ENCODE measurements at regions not wholly inside any gene's neighbourhood (a gene's known extent, or its start where the extent isn't known, plus 50 kb on each side); places are given as distances from the start of the nearest gene placed in this dataset.

- 61 to 65% methylated on average over 5 of the region's 5 CpGs for WGBS, 2 donors
- no peak overlapping the region for H3K27ac ChIP-seq
- ATAC-seq: no peak
- DNase-seq: no peak
- no peaks in the 10 kb centered on the region for H3K9me3 ChIP-seq
- peaks cover 10% of the 10 kb centered on the region for H3K4me1 ChIP-seq
- no peaks in the 10 kb centered on the region for H3K27me3 ChIP-seq
- H3K4me3 ChIP-seq: no peak overlapping the region
- intact Hi-C loops (cut with DNase I): no loop called here
- H3K36me3 ChIP-seq (replicated peaks in 1 of 2; ENCODE audit: insufficient read depth in 1 of 2, low read depth in 2 of 2): no peaks in the 10 kb centered on the region
- TF ChIP-seq POLR2A (IDR thresholded peaks at IDR 0.05): no peak
- no peak for TF ChIP-seq CTCF (IDR thresholded peaks at IDR 0.05)
Measured at GRCh38 chr6:147768969-147769368, 260.5 kb downstream of the SAMD5 start.

GRCh38 chr6:147769496-147770087, 261.1 kb downstream of the SAMD5 start:
- intact Hi-C loops (cut with DNase I): no loop called here
- Histone ChIP-seq H3K36me3 (replicated peaks in 1 of 2; ENCODE audit: insufficient read depth in 1 of 2, low read depth in 2 of 2) (no peaks in the 10 kb centered on the region), H3K9me3 (no peaks in the 10 kb centered on the region), H3K4me3 (no peak overlapping the region), H3K27me3 (no peaks in the 10 kb centered on the region), H3K27ac (no peak overlapping the region), H3K4me1 (peaks cover 10% of the 10 kb centered on the region)
- 47 to 58% methylated on average over 4 of the region's 4 CpGs for WGBS, 2 donors
- no peak for DNase-seq
- TF ChIP-seq CTCF (IDR thresholded peaks at IDR 0.05): no peak
- no peak for TF ChIP-seq POLR2A (IDR thresholded peaks at IDR 0.05)
- no peak for ATAC-seq

- Histone ChIP-seq H3K4me3 (no peak overlapping the region), H3K4me1 (peaks cover 10% of the 10 kb centered on the region), H3K27me3 (no peaks in the 10 kb centered on the region), H3K9me3 (no peaks in the 10 kb centered on the region), H3K27ac (no peak overlapping the region), H3K36me3 (replicated peaks in 1 of 2; ENCODE audit: insufficient read depth in 1 of 2, low read depth in 2 of 2) (no peaks in the 10 kb centered on the region)
- ATAC-seq (no peak), DNase-seq (no peak)
- 45 to 47% methylated on average over 7 of the region's 7 CpGs for WGBS, 2 donors
- intact Hi-C loops (cut with DNase I): no loop called here
- TF ChIP-seq CTCF (IDR thresholded peaks at IDR 0.05): no peak
- no peak for TF ChIP-seq POLR2A (IDR thresholded peaks at IDR 0.05)
Measured at GRCh38 chr6:147770221-147770620, 261.7 kb downstream of the SAMD5 start.

- H3K4me3 ChIP-seq: no peak overlapping the region
- TF ChIP-seq POLR2A (IDR thresholded peaks at IDR 0.05) (no peak), CTCF (IDR thresholded peaks at IDR 0.05) (no peak)
- ATAC-seq: no peak
- no peaks in the 10 kb centered on the region for H3K27me3 ChIP-seq
- H3K9me3 ChIP-seq: no peaks in the 10 kb centered on the region
- H3K36me3 ChIP-seq (replicated peaks in 1 of 2; ENCODE audit: insufficient read depth in 1 of 2, low read depth in 2 of 2): no peaks in the 10 kb centered on the region
- no peak overlapping the region for H3K27ac ChIP-seq
- 88 to 92% methylated on average over 4 of the region's 4 CpGs for WGBS, 2 donors
- DNase-seq: no peak
- intact Hi-C loops (cut with DNase I): no loop called here
- H3K4me1 ChIP-seq: peaks cover 10% of the 10 kb centered on the region
Measured at GRCh38 chr6:147772724-147773123, 264.2 kb downstream of the SAMD5 start.

- 63 to 81% methylated on average over 3 of the region's 3 CpGs for WGBS, 2 donors
Measured at GRCh38 chr6:147774856-147775255, 266.4 kb downstream of the SAMD5 start.

More at GRCh38 chr6:147774856-147775255, 266.4 kb downstream of the SAMD5 start:
- DNase-seq: no peak
- no peaks in the 10 kb centered on the region for H3K4me1 ChIP-seq
- TF ChIP-seq POLR2A (IDR thresholded peaks at IDR 0.05): no peak
- no peak for TF ChIP-seq CTCF (IDR thresholded peaks at IDR 0.05)
- intact Hi-C loops (cut with DNase I): no loop called here
- H3K9me3 ChIP-seq: no peaks in the 10 kb centered on the region
- no peak for ATAC-seq
- no peaks in the 10 kb centered on the region for H3K27me3 ChIP-seq
- H3K36me3 ChIP-seq (replicated peaks in 1 of 2; ENCODE audit: insufficient read depth in 1 of 2, low read depth in 2 of 2): no peaks in the 10 kb centered on the region
- H3K4me3 ChIP-seq: no peak overlapping the region
- no peak overlapping the region for H3K27ac ChIP-seq

Measured in body of pancreas (tissue), 4 donors.